CD4-positive, alpha-beta T cell treated with Interferon alpha-2 for 1 hour (primary cell): ENCODE measurements at regions not wholly inside any gene's neighbourhood (a gene's known extent, or its start where the extent isn't known, plus 50 kb on each side); places are given as distances from the start of the nearest gene placed in this dataset.

Experiments used
- DNase-seq, 2 donors: peaks; one replicate each; pipeline ENCODE4 v3.0.0-alpha.2; 2020 to 2022

GRCh38 chr6:37105148-37106050 lies 64.6 kb upstream of the PIM1 start:
- no peak for DNase-seq

- DNase-seq, result no peak
Measured at GRCh38 chr6:37106051-37106363, 63.9 kb upstream of the PIM1 start.

- DNase-seq, result no peak
Measured at GRCh38 chr6:37106554-37106953, 63.4 kb upstream of the PIM1 start.

DNA sequence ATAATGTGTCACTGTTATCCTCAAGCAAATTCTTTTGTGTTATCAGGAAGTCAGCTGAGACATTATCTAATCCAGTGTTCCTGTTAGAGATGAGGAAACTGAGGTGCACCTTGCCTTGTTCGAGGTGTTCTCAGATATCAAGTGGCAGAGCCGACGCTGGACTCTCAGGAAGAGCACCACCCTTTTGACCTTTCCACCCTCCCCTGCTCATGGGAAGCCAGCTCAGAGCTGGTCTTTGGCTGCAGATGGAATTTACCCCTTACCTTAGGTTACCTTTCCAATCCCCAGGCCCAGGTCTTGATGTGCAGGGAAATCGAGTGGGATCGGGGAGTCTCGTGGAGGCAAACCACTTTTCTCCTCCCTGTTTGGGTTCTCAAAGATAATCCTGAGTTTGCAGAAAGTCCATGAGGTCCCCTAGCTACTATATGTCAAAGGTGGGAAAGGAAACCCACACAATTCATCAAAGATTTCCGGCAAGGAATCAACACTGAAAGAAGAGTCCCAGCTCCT lies 62.9 kb upstream of the PIM1 start:
- no peak for DNase-seq

DNA sequence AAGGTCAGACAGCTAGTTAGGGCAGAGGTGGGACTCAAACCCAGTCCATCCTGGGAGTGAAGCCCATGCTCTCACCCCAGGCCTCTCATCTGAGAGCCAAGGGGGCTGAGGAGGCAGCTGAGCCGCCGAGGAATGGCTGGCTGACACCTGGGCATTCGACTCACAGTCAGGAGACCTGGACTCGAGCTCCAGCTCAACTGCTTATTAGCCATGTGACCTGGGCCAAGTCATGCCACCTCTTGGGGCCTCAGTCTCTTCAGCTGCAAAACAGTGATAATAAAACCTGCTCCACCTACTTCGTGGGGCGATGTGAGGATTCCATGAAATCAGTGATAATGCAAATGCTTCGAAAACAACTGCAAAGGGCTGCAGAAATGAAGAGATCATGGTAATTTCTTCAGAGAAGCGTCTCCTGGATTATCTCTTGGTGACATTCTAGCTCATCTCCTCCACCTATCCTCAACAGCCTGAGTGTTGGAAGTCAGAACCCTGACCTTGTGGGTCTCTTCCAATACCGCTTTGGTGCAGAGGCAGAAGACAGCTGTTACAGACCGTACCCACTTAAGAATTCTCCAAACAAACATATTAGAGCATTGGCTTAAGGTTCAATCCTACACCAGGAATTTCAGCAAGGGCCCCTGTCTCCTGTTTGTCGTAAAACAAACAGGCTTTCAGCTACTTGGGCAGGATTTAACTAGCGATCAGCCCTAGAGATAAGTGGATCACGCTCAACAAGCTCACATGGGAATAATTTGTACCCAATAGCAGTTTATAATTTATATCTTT lies 60.0 kb upstream of the PIM1 start:
- DNase-seq, result no peak

- DNase-seq, result no peak
Measured at GRCh38 chr6:37110500-37111461, 59.2 kb upstream of the PIM1 start.

GRCh38 chr6:37113976-37114375 lies 56.0 kb upstream of the PIM1 start:
- no peak for DNase-seq

GRCh38 chr6:37114612-37115011 lies 55.3 kb upstream of the PIM1 start:
- no peak for DNase-seq

GRCh38 chr6:37115236-37115895 lies 54.6 kb upstream of the PIM1 start:
- DNase-seq, result no peak

DNA sequence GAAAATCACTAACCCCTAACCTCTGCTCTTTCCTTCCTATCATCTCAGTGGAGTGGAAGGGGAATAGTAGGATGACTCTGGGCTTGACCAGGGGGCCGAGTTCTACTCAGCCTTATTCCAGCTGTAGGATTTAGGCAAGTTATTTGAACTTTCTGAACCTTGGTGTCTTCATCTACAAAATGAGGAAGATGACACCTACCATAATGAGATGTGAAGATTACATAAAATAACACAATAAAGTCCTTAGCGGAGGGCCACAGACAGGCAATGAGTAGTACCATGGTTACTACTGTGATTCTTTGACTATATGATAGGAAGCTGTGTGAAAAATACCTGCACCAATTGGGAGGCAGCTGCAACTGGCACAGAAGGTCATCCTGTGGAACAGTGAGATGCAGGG lies 53.6 kb upstream of the PIM1 start:
- no peak for DNase-seq

DNA sequence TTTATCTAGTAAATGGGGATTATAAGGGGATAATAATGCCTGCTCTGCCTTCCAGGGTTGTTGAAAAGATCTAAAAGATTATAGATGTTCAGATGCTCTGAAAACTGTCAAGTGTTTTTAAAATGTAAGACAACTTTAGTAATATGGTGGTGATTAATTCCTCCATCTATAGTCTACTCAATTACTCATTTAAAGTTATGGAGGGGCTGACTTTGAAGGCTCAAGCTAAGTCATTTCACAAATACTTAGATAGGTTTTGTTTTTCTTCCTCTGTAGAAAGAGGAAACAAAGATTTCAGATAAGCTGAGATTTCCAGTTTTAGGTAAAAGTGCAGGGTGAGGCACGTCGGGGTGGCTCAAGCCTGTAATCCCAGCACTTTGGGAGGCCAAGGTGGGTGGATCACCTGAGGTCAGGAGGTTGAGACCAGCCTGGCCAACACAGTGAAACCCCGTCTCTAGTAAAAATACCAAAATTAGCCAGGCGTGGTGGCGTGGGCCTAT lies 50.5 kb upstream of the PIM1 start:
- no peak for DNase-seq
